ENCODE measurements at regions not wholly inside any gene's neighbourhood (a gene's known extent, or its start where the extent isn't known, plus 50 kb on each side); places are given as distances from the start of the nearest gene placed in this dataset.

- TF ChIP-seq CTCF (conservative IDR thresholded peaks at IDR 0.05; ENCODE audit: low read length) (no peak), EZH2phosphoT487 (IDR thresholded peaks at IDR 0.05; ENCODE audit: borderline replicate concordance) (no peak)
Observed at GRCh38 chr2:195495351-195495750, 161.7 kb upstream of the SLC39A10 start.
